ENCODE measurements at regions not wholly inside any gene's neighbourhood (a gene's known extent, or its start where the extent isn't known, plus 50 kb on each side); places are given as distances from the start of the nearest gene placed in this dataset.

GRCh38 chr5:67266654-67267350, 70.2 kb upstream of the CD180 start:
- H3K4me1 ChIP-seq (ENCODE audit: control insufficient read depth, low read length), result no peaks in the 10 kb centered on the region
- no peaks in the 10 kb centered on the region for H3K9me3 ChIP-seq (ENCODE audit: control insufficient read depth, insufficient read depth, low read length)
- no peaks in the 10 kb centered on the region for H3K27me3 ChIP-seq (ENCODE audit: control insufficient read depth, low read length)
- no peak overlapping the region for H3K4me3 ChIP-seq (ENCODE audit: low read length)
- TF ChIP-seq, protein P1, sequence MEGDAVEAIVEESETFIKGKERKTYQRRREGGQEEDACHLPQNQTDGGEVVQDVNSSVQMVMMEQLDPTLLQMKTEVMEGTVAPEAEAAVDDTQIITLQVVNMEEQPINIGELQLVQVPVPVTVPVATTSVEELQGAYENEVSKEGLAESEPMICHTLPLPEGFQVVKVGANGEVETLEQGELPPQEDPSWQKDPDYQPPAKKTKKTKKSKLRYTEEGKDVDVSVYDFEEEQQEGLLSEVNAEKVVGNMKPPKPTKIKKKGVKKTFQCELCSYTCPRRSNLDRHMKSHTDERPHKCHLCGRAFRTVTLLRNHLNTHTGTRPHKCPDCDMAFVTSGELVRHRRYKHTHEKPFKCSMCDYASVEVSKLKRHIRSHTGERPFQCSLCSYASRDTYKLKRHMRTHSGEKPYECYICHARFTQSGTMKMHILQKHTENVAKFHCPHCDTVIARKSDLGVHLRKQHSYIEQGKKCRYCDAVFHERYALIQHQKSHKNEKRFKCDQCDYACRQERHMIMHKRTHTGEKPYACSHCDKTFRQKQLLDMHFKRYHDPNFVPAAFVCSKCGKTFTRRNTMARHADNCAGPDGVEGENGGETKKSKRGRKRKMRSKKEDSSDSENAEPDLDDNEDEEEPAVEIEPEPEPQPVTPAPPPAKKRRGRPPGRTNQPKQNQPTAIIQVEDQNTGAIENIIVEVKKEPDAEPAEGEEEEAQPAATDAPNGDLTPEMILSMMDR (IDR thresholded peaks at IDR 0.05; ENCODE audit: low read depth, low read length, poor library complexity, severe bottlenecking), result no peak
- TF ChIP-seq EZH2phosphoT487 (IDR thresholded peaks at IDR 0.05; ENCODE audit: borderline replicate concordance, low read length), result no peak
- H4K20me1 ChIP-seq (ENCODE audit: control insufficient read depth, insufficient read depth, low read depth, low read length), result no peaks in the 10 kb centered on the region
- no peak overlapping the region for H3K4me2 ChIP-seq (ENCODE audit: low read length)
- H3K36me3 ChIP-seq (ENCODE audit: control insufficient read depth, low read length), result no peaks in the 10 kb centered on the region
- H3F3A ChIP-seq (ENCODE audit: control insufficient read depth, insufficient read depth), result no peaks in the 10 kb centered on the region
- H3K9me2 ChIP-seq (replicated peaks; ENCODE audit: control insufficient read depth, low read length), result no peaks in the 10 kb centered on the region
- no peak overlapping the region for H3K27ac ChIP-seq (ENCODE audit: low read depth, low read length)
- no peaks in the 10 kb centered on the region for H3K79me2 ChIP-seq (ENCODE audit: control insufficient read depth, low read length)

GRCh38 chr5:67265951-67266350, 69.4 kb upstream of the CD180 start:
- Histone ChIP-seq H3K27ac (ENCODE audit: low read depth, low read length) (no peak overlapping the region), H3K79me2 (ENCODE audit: control insufficient read depth, low read length) (no peaks in the 10 kb centered on the region), H3F3A (ENCODE audit: control insufficient read depth, insufficient read depth) (no peaks in the 10 kb centered on the region), H3K4me1 (ENCODE audit: control insufficient read depth, low read length) (no peaks in the 10 kb centered on the region), H3K9me3 (ENCODE audit: control insufficient read depth, insufficient read depth, low read length) (no peaks in the 10 kb centered on the region), H4K20me1 (ENCODE audit: control insufficient read depth, insufficient read depth, low read depth, low read length) (no peaks in the 10 kb centered on the region), H3K36me3 (ENCODE audit: control insufficient read depth, low read length) (no peaks in the 10 kb centered on the region), H3K4me2 (ENCODE audit: low read length) (no peak overlapping the region), H3K4me3 (ENCODE audit: low read length) (no peak overlapping the region), H3K27me3 (ENCODE audit: control insufficient read depth, low read length) (no peaks in the 10 kb centered on the region), H3K9me2 (replicated peaks; ENCODE audit: control insufficient read depth, low read length) (no peaks in the 10 kb centered on the region)
- TF ChIP-seq, protein P1 (IDR thresholded peaks at IDR 0.05; ENCODE audit: low read depth, low read length, poor library complexity, severe bottlenecking), result no peak
- TF ChIP-seq EZH2phosphoT487 (IDR thresholded peaks at IDR 0.05; ENCODE audit: borderline replicate concordance, low read length), result no peak

GRCh38 chr5:67263656-67264408, 67.2 kb upstream of the CD180 start:
- TF ChIP-seq EZH2phosphoT487 (IDR thresholded peaks at IDR 0.05; ENCODE audit: borderline replicate concordance, low read length), result no peak
- TF ChIP-seq, protein P1 (IDR thresholded peaks at IDR 0.05; ENCODE audit: low read depth, low read length, poor library complexity, severe bottlenecking), result no peak
- H3K9me3 ChIP-seq (ENCODE audit: control insufficient read depth, insufficient read depth, low read length), result no peaks in the 10 kb centered on the region
- H3K9me2 ChIP-seq (replicated peaks; ENCODE audit: control insufficient read depth, low read length), result no peaks in the 10 kb centered on the region
- no peak overlapping the region for H3K27ac ChIP-seq (ENCODE audit: low read depth, low read length)
- H3F3A ChIP-seq (ENCODE audit: control insufficient read depth, insufficient read depth), result no peaks in the 10 kb centered on the region
- H3K4me2 ChIP-seq (ENCODE audit: low read length), result no peak overlapping the region
- no peaks in the 10 kb centered on the region for H3K4me1 ChIP-seq (ENCODE audit: control insufficient read depth, low read length)
- H3K27me3 ChIP-seq (ENCODE audit: control insufficient read depth, low read length), result no peaks in the 10 kb centered on the region
- H3K4me3 ChIP-seq (ENCODE audit: low read length), result no peak overlapping the region
- H3K79me2 ChIP-seq (ENCODE audit: control insufficient read depth, low read length), result no peaks in the 10 kb centered on the region
- no peaks in the 10 kb centered on the region for H3K36me3 ChIP-seq (ENCODE audit: control insufficient read depth, low read length)
- no peaks in the 10 kb centered on the region for H4K20me1 ChIP-seq (ENCODE audit: control insufficient read depth, insufficient read depth, low read depth, low read length)

Data from DOHH2 (cell line).